Stimulated activated CD8-positive, alpha-beta memory T cell treated with anti-CD3 and anti-CD28 coated beads, Interleukin-15, amount 100 ng/mL, for 24 hours (primary cell): ENCODE measurements at regions not wholly inside any gene's neighbourhood (a gene's known extent, or its start where the extent isn't known, plus 50 kb on each side); places are given as distances from the start of the nearest gene placed in this dataset.

Experiments
- DNase-seq: peaks from one replicate; pipeline ENCODE4 v3.0.0-alpha.2; 2020; ENCODE audit warnings: low read depth

DNA sequence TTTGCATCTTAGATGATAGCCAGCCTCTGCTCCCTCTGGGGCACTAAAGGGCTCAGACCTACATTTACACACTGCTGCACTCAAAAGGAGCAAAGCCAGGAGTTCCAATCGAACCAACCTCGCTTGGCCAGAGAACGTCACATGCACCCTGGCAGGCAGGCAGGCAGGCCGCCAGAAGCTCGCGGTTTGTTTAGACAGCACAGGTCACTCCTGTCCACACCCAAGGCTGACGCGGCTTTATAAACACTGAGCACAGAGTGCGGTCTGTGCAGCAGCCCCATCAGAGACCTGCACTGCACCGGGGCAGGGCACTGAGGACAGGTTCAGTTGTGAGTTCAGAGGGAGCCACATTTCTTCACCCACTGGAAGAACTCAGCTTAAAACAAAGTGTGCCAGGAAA is 143.9 kb downstream of the BCOR start:
- DNase-seq: no peak

GRCh38 chrX:39954851-39955250 is 142.9 kb downstream of the BCOR start:
- DNase-seq: no peak

GRCh38 chrX:39955625-39956024 is 142.1 kb downstream of the BCOR start:
- DNase-seq: no peak

- DNase-seq: no peak
Observed at GRCh38 chrX:39956803-39957394, 140.9 kb downstream of the BCOR start.

GRCh38 chrX:39957816-39958566 is 139.8 kb downstream of the BCOR start:
- no peak for DNase-seq

- DNase-seq: no peak
Observed at GRCh38 chrX:39958850-39959249, 138.9 kb downstream of the BCOR start.

DNA sequence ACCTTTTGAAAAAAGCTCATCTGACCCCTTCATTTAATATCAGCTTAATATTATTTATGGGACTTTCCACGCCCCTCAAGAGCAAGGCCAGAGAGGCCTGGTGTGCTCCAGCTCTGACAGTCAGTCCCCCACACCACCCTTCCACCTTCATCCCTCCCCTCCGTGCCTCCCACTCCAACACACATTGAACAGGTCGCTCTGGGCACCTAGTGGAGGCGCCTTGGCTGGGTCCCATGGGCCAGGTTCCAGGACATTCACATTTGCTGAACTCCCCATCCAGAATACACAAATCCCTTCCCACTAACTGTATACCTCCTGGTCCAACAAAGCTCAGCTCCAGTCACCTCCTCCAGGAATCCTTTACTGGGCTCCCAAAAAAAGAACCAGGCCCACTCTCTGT is 137.5 kb downstream of the BCOR start:
- no peak for DNase-seq

GRCh38 chrX:39961441-39961840 is 136.3 kb downstream of the BCOR start:
- DNase-seq: no peak

DNA sequence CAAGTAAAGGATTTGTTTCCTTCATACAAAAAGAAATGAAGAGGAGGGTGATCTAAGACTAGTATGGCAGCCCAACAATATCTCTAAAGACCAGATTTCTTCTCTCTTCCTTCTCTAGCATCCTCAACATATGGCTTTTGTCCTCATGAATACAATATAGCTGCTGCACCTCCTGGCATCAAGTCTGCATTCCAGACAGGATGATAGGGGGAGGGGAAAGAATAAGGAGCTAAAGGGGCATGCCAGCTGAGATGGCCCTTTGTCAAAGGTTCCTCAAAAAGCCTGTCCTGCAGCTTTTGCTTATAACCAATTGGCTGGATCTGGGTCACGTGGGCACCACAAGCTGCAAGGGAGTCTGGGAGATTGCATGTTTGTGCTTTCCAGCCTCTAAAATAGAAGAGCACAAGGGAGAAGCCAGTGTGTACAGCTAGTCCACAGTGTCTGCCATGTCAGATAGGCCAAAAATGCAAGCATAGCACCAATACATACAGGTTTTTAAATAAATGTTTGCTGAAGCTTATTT is 132.6 kb downstream of the BCOR start:
- no peak for DNase-seq

DNA sequence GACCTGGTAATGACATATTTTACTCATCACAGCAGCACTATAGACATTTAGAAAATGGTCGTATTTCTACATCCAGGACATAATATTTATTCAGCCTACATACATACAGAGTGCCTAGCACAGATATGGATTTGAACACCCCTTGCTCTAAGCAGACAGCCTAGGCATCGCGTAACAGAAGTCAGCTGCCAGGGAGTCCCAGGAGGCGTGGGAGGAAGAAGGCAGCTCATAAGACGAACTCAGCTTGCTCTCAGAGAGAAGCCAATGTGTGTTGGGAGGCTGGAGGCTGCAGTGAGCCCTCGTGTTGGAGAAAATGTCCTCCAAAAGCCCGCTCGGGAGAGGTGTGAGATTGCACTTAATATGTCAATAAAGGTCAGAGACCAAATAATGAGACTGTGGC is 131.6 kb downstream of the BCOR start:
- DNase-seq: no peak

GRCh38 chrX:39967348-39967747 is 130.4 kb downstream of the BCOR start:
- DNase-seq: no peak

DNA sequence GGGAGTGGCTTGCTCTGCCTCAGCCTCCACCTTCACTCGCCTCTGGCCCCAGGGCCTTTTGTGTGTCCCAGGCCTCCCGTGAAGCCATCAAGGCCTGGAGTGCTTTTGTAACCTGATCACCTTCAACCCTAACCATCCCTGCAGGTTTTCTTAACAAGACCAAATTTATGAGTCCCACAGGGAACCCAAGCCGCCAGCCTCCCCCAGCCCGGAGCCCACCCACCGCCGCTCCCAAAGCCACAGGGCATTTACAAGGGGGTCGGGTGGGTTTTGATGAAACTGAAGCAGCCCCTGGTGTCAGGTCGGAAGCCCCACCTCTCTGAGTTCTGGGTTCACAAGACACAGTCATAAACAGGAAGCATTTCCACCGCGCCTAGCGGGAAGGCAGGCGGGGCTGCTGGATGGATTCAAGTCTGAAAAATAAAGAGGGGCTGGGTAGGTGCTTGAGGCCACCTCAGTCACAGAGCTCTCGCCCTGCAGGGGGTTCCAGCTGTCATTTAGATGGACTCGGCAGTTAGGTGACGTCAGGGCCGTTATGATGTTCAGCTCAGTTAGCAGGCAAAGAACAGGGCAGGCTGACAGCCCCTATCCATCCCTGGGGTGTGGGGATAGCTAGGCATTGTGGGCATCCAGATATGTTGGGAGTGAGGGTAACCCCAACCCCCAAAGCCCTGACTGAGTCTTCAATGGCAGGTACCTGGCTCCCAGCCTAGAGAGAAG is 128.5 kb downstream of the BCOR start:
- no peak for DNase-seq

DNA sequence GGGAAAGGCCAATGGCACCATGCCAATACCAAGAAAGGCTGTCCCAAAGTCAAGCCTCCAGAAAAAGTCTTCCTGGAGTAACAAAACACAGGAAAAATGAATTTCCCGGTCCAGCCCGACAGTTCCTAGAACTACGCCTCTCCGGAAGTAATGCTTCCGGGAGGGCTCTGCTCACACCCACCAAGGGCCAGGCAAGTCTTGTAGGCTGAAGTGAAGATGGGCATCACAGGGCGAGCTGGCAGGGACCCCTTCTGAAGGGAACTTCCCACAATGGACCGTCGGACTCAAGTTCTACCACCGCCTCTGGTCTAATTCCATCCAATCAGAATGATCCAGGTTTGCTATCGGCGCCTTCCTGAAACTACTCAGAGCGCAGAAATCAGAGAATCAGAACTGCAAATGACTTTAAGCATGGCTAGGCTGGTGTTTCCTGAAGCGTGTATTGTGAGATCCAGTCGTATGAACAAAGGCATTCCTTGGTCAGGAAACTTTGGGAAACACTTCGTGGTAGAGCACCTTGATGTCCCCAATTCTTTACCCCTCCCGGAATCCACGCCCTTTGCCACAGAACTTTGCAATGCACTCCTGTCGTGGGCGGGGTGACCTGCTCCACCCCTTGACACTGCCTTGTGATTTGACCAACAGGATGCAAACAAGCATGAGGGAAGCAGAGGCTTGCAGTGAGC is 127.8 kb downstream of the BCOR start:
- DNase-seq: no peak

DNA sequence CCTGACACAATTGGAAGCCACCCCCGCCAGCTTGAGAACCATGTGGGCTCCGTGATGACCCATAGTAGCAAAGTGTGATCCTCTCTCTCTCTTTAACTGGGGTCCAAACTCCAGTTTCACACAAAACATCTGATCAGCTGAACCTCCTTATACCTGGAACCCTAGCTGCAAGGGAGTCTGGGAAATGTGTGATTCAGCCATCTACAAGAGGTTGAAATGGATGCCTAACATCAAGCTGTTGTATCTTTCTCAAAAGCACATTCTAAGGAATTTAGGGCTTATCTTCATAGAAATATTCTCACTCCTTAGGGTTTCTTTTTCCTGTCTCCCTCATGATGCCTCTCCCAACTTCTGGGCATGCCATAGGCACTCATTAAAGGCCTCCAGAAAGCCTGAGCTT is 126.0 kb downstream of the BCOR start:
- no peak for DNase-seq

- no peak for DNase-seq
Observed at GRCh38 chrX:39972340-39972739, 125.4 kb downstream of the BCOR start.

- no peak for DNase-seq
Observed at GRCh38 chrX:39973810-39974209, 123.9 kb downstream of the BCOR start.

- no peak for DNase-seq
Observed at GRCh38 chrX:39974270-39974669, 123.5 kb downstream of the BCOR start.

DNA sequence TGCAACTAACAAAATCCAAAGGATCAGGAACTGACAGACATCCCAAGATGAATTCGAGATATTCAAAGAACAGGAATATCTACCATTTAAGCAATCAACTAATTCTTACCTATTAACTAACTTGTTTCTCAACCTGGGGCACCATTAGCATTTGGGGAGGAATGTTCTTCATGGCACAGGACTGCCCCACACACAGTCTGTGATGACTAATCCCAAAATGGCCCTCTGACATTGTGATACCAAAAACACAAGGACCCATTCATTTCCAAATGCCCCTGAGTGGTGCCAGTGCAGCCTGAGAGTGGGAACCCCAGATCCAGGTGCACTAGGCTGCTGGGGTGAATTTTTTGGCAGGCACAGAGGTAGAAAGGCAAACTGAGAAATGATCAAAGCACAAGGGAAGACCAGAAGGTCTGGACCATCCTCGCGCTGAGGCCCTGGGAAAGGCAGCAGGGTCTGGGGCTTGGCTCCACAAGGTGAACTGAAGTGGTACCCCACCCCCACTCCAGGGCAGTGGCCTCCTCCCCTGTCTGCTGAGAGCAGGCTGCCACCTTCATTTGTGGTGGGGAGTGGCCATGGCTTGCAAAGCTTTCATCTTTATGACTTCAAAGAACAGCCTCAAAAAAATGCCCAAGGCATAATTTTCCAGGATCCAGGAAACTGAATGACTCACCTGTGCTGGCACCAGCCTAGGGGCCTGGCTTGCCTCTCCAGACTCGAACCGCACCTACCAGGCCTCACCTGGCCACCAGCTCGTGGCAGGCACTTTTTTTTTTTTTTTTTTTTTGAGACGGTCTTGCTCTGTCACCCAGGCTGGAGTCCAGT is 122.4 kb downstream of the BCOR start:
- DNase-seq: no peak

DNA sequence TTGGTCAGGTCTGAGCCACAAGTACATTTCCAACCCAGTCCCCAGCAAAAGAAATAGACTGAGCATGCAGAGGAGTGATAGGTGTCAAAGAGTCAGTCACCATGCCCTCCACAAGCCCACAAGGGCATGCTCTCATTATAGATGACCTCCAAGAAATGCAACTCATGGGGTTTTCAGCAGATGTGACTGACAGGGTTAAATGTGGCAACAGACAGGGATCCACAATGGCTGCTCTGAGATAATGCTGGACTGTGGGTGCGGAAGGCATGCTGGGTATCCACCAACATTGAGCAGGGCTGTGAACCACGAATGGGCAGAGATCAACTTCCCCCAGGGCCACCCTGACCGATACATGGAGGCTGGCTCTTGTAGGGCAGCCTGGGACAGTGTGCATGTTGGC is 115.8 kb downstream of the BCOR start:
- no peak for DNase-seq

DNA sequence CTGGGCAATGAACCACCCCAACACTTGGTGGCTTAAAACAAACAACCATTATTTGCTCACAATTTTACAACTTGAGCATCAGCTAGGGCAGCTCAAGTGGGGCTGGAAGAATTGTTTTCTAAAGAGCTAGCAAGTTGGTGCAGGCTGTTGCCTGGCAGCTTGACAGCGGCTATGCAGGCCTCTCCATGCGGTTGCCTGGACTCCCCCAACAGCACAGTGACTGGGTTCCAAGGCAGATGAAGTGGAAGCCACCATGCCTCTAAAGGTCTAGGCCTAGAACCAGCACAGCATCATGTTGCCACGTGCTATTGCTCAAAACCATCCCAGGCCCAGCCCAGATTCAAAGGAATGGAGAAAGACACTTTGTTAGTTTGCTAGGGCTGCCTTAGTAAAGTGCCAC is 114.8 kb downstream of the BCOR start:
- no peak for DNase-seq

- no peak for DNase-seq
Observed at GRCh38 chrX:39983715-39984114, 114.0 kb downstream of the BCOR start.
